ENCODE measurements at regions not wholly inside any gene's neighbourhood (a gene's known extent, or its start where the extent isn't known, plus 50 kb on each side); places are given as distances from the start of the nearest gene placed in this dataset.

GRCh38 chr17:54408731-54409130, 491.9 kb upstream of the TOM1L1 start:
- TF ChIP-seq, protein P1, sequence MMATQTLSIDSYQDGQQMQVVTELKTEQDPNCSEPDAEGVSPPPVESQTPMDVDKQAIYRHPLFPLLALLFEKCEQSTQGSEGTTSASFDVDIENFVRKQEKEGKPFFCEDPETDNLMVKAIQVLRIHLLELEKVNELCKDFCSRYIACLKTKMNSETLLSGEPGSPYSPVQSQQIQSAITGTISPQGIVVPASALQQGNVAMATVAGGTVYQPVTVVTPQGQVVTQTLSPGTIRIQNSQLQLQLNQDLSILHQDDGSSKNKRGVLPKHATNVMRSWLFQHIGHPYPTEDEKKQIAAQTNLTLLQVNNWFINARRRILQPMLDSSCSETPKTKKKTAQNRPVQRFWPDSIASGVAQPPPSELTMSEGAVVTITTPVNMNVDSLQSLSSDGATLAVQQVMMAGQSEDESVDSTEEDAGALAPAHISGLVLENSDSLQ (IDR thresholded peaks at IDR 0.05), result no peak
- TF ChIP-seq POLR2A (IDR thresholded peaks at IDR 0.05; ENCODE audit: low read depth, low read length), result no peak
- TF ChIP-seq GABPA (IDR thresholded peaks at IDR 0.05; ENCODE audit: low read depth), result no peak
- TF ChIP-seq, protein P2, sequence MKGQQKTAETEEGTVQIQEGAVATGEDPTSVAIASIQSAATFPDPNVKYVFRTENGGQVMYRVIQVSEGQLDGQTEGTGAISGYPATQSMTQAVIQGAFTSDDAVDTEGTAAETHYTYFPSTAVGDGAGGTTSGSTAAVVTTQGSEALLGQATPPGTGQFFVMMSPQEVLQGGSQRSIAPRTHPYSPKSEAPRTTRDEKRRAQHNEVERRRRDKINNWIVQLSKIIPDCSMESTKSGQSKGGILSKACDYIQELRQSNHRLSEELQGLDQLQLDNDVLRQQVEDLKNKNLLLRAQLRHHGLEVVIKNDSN (IDR thresholded peaks at IDR 0.05; ENCODE audit: borderline replicate concordance, extremely low read length, insufficient read depth, low read depth, low read length), result no peak
- no peak for TF ChIP-seq ZNF207 (IDR thresholded peaks at IDR 0.05; ENCODE audit: borderline replicate concordance)
- TF ChIP-seq CREB1 (IDR thresholded peaks at IDR 0.05; ENCODE audit: low read depth), result no peak
- TF ChIP-seq SIN3A (IDR thresholded peaks at IDR 0.05; ENCODE audit: low read depth, low read length), result no peak
- TF ChIP-seq MAX (IDR thresholded peaks at IDR 0.05; ENCODE audit: low read depth, low read length), result no peak
- TF ChIP-seq RFX5 (IDR thresholded peaks at IDR 0.05; ENCODE audit: low read depth, low read length), result no peak
- no peak for TF ChIP-seq EZH2 (IDR thresholded peaks at IDR 0.05; ENCODE audit: borderline replicate concordance, control insufficient read depth, low read depth, low read length)
- no peak for TF ChIP-seq CTCF (IDR thresholded peaks at IDR 0.05 in 2 of 3, conservative IDR thresholded peaks at IDR 0.05 in 1 of 3; ENCODE audit: control insufficient read depth in 2 of 3, extremely low read depth in 1 of 3, insufficient read depth in 1 of 3, low read depth in 3 of 3, low read length in 3 of 3)
- no peak for TF ChIP-seq RAD21 (IDR thresholded peaks at IDR 0.05; ENCODE audit: insufficient read depth, low read depth, low read length)

All from GM12878 (cell line).